DOHH2 (cell line): ENCODE measurements at regions not wholly inside any gene's neighbourhood (a gene's known extent, or its start where the extent isn't known, plus 50 kb on each side); places are given as distances from the start of the nearest gene placed in this dataset.

Source experiments
- H3F3A ChIP-seq: fragments of 200-600 bp; sonication (generic), shearing (Covaris generic); 2 replicates; pipeline ENCODE4 v1.6.0; 2016; ENCODE audit warnings: antibody characterized with exemption, mild to moderate bottlenecking; ENCODE audit not compliant: control insufficient read depth, insufficient read depth
- H3K27ac ChIP-seq: fragments of 200-600 bp; sonication (generic); 2 replicates; pipeline ENCODE4 v1.5.1; 2014; ENCODE audit warnings: low read depth, mild to moderate bottlenecking, low read length, moderate library complexity
- H3K27me3 ChIP-seq: fragments of 200-600 bp; sonication (generic); 2 replicates; pipeline ENCODE4 v1.6.1; 2014; ENCODE audit warnings: mild to moderate bottlenecking, low read length, mixed read lengths; ENCODE audit not compliant: control insufficient read depth
- H3K36me3 ChIP-seq: fragments of 200-600 bp; sonication (generic); 2 replicates; pipeline ENCODE4 v1.6.1; 2014; ENCODE audit warnings: mild to moderate bottlenecking, low read length, moderate library complexity, mixed read lengths; ENCODE audit not compliant: control insufficient read depth
- H3K4me1 ChIP-seq: fragments of 200-600 bp; sonication (generic); 2 replicates; pipeline ENCODE4 v1.6.1; 2014; ENCODE audit warnings: mild to moderate bottlenecking, low read length, mixed read lengths; ENCODE audit not compliant: control insufficient read depth
- H3K4me2 ChIP-seq: fragments of 200-600 bp; sonication (generic); 2 replicates; pipeline ENCODE4 v1.6.0; 2014; ENCODE audit warnings: mild to moderate bottlenecking, low read length, moderate library complexity
- H3K4me3 ChIP-seq: fragments of 200-600 bp; sonication (generic); 2 replicates; pipeline ENCODE4 v1.5.1; 2014; ENCODE audit warnings: mild to moderate bottlenecking, low read length, mixed read lengths
- H3K79me2 ChIP-seq: fragments of 200-600 bp; sonication (generic); 2 replicates; pipeline ENCODE4 v1.6.1; 2014; ENCODE audit warnings: mild to moderate bottlenecking, low read length, mixed read lengths; ENCODE audit not compliant: control insufficient read depth
- H3K9me2 ChIP-seq: fragments of 200-600 bp; sonication (generic); replicated peaks from 2 replicates; pipeline ENCODE4 v1.6.1; 2014; ENCODE audit warnings: mild to moderate bottlenecking, low read length, mixed read lengths; ENCODE audit not compliant: control insufficient read depth
- H3K9me3 ChIP-seq: fragments of 200-600 bp; sonication (generic); 2 replicates; pipeline ENCODE4 v1.6.1; 2014; ENCODE audit warnings: antibody characterized with exemption, low read length, mixed read lengths; ENCODE audit not compliant: control insufficient read depth, insufficient read depth
- H4K20me1 ChIP-seq: fragments of 200-600 bp; sonication (generic); 2 replicates; pipeline ENCODE4 v1.6.0; 2014; ENCODE audit warnings: low read depth, mild to moderate bottlenecking, antibody characterized with exemption, low read length, moderate library complexity; ENCODE audit not compliant: control insufficient read depth, insufficient read depth
- CTCF ChIP-seq: fragments of 200-600 bp; sonication (generic); IDR thresholded peaks from one replicate; pipeline ENCODE4 v1.5.1; 2014; ENCODE audit warnings: antibody characterized with exemption, mild to moderate bottlenecking, low read depth, low read length; ENCODE audit not compliant: poor library complexity, severe bottlenecking
- EZH2phosphoT487 ChIP-seq: fragments of 200-600 bp; sonication (generic); IDR thresholded peaks from 2 replicates; pipeline ENCODE4 v1.6.1; 2017; ENCODE audit warnings: borderline replicate concordance, mild to moderate bottlenecking, antibody characterized with exemption, low read length, moderate library complexity, mixed read lengths

GRCh38 chr10:125362950-125363349 lies 202.6 kb upstream of the CTBP2 start:
- Histone ChIP-seq H3K4me2 (no peak overlapping the region), H3K27me3 (no peaks in the 10 kb centered on the region), H3F3A (no peaks in the 10 kb centered on the region), H3K36me3 (no peaks in the 10 kb centered on the region), H3K4me3 (no peak overlapping the region), H3K9me3 (no peaks in the 10 kb centered on the region), H3K27ac (no peak overlapping the region), H3K79me2 (no peaks in the 10 kb centered on the region), H3K9me2 (no peaks in the 10 kb centered on the region), H3K4me1 (no peaks in the 10 kb centered on the region), H4K20me1 (no peaks in the 10 kb centered on the region)
- no peak for TF ChIP-seq EZH2phosphoT487
- TF ChIP-seq CTCF: no peak

- no peaks in the 10 kb centered on the region for H3K27me3 ChIP-seq
- H3K4me3 ChIP-seq: no peak overlapping the region
- H3K4me1 ChIP-seq: no peaks in the 10 kb centered on the region
- H3K36me3 ChIP-seq: no peaks in the 10 kb centered on the region
- H3F3A ChIP-seq: no peaks in the 10 kb centered on the region
- no peaks in the 10 kb centered on the region for H4K20me1 ChIP-seq
- TF ChIP-seq CTCF: no peak
- no peak for TF ChIP-seq EZH2phosphoT487
- H3K27ac ChIP-seq: no peak overlapping the region
- no peaks in the 10 kb centered on the region for H3K9me3 ChIP-seq
- no peaks in the 10 kb centered on the region for H3K79me2 ChIP-seq
- no peaks in the 10 kb centered on the region for H3K9me2 ChIP-seq
- H3K4me2 ChIP-seq: no peak overlapping the region
Observed at GRCh38 chr10:125359401-125359800, 199.0 kb upstream of the CTBP2 start.

GRCh38 chr10:125355657-125356056 lies 195.3 kb upstream of the CTBP2 start:
- Histone ChIP-seq H3K4me1 (no peaks in the 10 kb centered on the region), H3K27me3 (no peaks in the 10 kb centered on the region), H3K36me3 (no peaks in the 10 kb centered on the region), H3K9me2 (no peaks in the 10 kb centered on the region), H3K9me3 (no peaks in the 10 kb centered on the region), H3K79me2 (no peaks in the 10 kb centered on the region), H4K20me1 (no peaks in the 10 kb centered on the region), H3K27ac (no peak overlapping the region), H3F3A (no peaks in the 10 kb centered on the region), H3K4me3 (no peak overlapping the region), H3K4me2 (no peak overlapping the region)
- TF ChIP-seq EZH2phosphoT487 (no peak), CTCF (no peak)

DNA sequence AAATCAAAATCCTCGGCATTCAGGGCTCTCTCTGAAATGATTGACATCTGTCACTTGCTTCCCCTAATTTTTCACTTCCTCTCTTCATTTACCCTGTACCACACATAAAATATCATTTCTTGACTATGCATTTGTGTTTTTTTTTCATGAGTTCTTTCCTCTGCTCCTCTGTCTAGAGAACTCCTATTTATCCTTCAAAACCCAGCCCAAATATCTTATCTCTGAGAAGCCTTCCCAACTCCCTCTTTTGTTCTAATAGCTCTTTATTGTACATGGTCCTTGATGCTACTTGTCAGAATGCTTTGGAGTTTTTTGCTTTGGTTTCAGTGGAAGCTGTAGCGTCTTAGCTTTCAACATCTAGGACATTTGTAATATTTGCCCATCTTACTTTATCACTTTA lies 190.2 kb upstream of the CTBP2 start:
- Histone ChIP-seq H3K27me3 (peaks cover 4% of the 10 kb centered on the region; the same call in 1 of the 2 replicates), H3K4me3 (no peak overlapping the region), H3K79me2 (no peaks in the 10 kb centered on the region), H3F3A (no peaks in the 10 kb centered on the region), H4K20me1 (no peaks in the 10 kb centered on the region), H3K27ac (no peak overlapping the region), H3K4me1 (no peaks in the 10 kb centered on the region), H3K36me3 (no peaks in the 10 kb centered on the region), H3K9me3 (no peaks in the 10 kb centered on the region), H3K9me2 (no peaks in the 10 kb centered on the region), H3K4me2 (no peak overlapping the region)
- TF ChIP-seq CTCF: no peak
- no peak for TF ChIP-seq EZH2phosphoT487
